IPS-15b (cell line): ENCODE measurements at regions not wholly inside any gene's neighbourhood (a gene's known extent, or its start where the extent isn't known, plus 50 kb on each side); places are given as distances from the start of the nearest gene placed in this dataset.

Source experiments
- H3K27me3 ChIP-seq: one replicate; pipeline ENCODE4 v1.6.1; 2013; ENCODE audit warnings: low read length; ENCODE audit not compliant: control insufficient read depth, insufficient read depth
- H3K36me3 ChIP-seq: one replicate; pipeline ENCODE4 v1.6.1; 2013; ENCODE audit warnings: low read length; ENCODE audit not compliant: control insufficient read depth, insufficient read depth
- H3K4me1 ChIP-seq: one replicate; pipeline ENCODE4 v1.6.1; 2013; ENCODE audit warnings: mild to moderate bottlenecking, low read length; ENCODE audit not compliant: control insufficient read depth, insufficient read depth
- H3K4me3 ChIP-seq: one replicate; pipeline ENCODE4 v1.5.1; 2013; ENCODE audit warnings: low read depth, low read length
- H3K9ac ChIP-seq: one replicate; pipeline ENCODE4 v1.6.1; 2013; ENCODE audit warnings: low read depth, mild to moderate bottlenecking, low read length
- H3K9me3 ChIP-seq: one replicate; pipeline ENCODE4 v1.6.1; 2013; ENCODE audit warnings: mild to moderate bottlenecking, low read length; ENCODE audit not compliant: control insufficient read depth, insufficient read depth

GRCh38 chr5:57839437-57840079 is 356.9 kb upstream of the ACTBL2 start:
- no peaks in the 10 kb centered on the region for H3K27me3 ChIP-seq
- peaks cover 20% of the 10 kb centered on the region for H3K4me1 ChIP-seq
- H3K9me3 ChIP-seq: no peaks in the 10 kb centered on the region
- H3K4me3 ChIP-seq: no peak overlapping the region
- H3K9ac ChIP-seq: no peak overlapping the region
- no peaks in the 10 kb centered on the region for H3K36me3 ChIP-seq

DNA sequence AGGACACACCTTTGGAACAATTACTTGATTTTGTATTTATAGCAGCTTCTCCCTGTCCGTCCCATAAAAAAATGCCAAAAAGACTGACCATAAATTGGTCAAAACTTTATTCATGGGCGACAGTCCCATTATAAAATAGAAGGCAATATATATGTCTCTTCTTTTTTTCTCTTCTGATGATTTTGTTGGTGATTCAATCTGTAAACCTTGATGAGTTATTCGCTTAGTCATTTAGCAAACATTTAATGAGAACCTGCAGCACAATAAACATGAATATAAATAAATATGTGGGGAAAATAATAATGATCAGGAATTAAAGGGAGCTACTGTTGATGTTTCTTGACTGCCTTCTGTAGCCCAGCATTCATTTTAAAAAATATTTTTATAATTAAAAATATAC is 356.4 kb upstream of the ACTBL2 start:
- Histone ChIP-seq H3K4me1 (peaks cover 20% of the 10 kb centered on the region), H3K4me3 (no peak overlapping the region), H3K27me3 (no peaks in the 10 kb centered on the region), H3K9ac (no peak overlapping the region), H3K36me3 (no peaks in the 10 kb centered on the region), H3K9me3 (no peaks in the 10 kb centered on the region)

DNA sequence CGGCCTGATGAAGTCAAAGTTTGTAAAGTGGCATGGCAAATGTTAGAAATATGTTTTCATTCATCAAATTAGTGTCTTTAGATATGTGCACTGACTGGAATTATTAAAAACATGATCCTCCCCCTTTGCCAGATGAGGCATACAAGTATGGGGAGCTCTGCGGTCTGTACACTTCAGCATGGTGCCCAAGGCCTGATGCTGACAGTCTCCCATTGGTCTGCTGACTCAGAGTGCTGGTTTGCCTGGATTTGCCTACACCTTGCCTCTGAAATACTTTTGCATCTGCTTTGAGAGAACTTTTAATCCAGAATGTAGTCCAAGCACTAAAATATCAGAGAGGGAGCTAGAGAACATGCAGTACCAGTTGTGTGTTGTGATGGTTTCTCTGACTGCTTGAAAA is 354.3 kb upstream of the ACTBL2 start:
- Histone ChIP-seq H3K36me3 (no peaks in the 10 kb centered on the region), H3K9me3 (no peaks in the 10 kb centered on the region), H3K4me1 (peaks cover 16% of the 10 kb centered on the region), H3K4me3 (no peak overlapping the region), H3K9ac (no peak overlapping the region), H3K27me3 (no peaks in the 10 kb centered on the region)

DNA sequence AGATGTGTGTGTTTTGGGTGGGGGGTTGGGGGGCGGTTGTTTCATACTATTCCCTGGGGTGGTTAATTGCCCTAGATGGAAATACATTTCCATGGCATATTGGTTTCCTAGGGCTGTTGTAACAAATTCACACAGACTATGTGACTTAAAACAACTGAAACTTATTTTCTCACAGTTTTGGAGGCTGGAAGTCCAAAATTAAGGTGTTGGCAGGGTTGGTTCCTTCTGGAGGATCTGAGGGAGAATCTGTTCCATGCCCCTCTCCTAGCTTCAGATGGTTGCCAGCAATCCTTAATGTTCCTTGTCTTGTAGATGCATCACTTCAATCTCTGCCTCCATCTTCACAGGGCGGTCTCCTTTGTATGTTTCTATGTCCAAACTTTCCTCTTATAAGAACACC is 353.7 kb upstream of the ACTBL2 start:
- Histone ChIP-seq H3K36me3 (no peaks in the 10 kb centered on the region), H3K9ac (no peak overlapping the region), H3K27me3 (no peaks in the 10 kb centered on the region), H3K9me3 (no peaks in the 10 kb centered on the region), H3K4me1 (peaks cover 10% of the 10 kb centered on the region), H3K4me3 (no peak overlapping the region)

- H3K9me3 ChIP-seq: no peaks in the 10 kb centered on the region
- H3K27me3 ChIP-seq: no peaks in the 10 kb centered on the region
- H3K4me3 ChIP-seq: no peak overlapping the region
- peak overlapping the region; percentile 17 for H3K9ac ChIP-seq
- peaks cover 4% of the 10 kb centered on the region for H3K4me1 ChIP-seq
- H3K36me3 ChIP-seq: no peaks in the 10 kb centered on the region
These were observed 352.4 kb upstream of the ACTBL2 start for GRCh38 chr5:57834829-57835608.

GRCh38 chr5:57833489-57833888 is 350.9 kb upstream of the ACTBL2 start:
- H3K4me3 ChIP-seq: no peak overlapping the region

GRCh38 chr5:57832875-57833274 is 350.3 kb upstream of the ACTBL2 start:
- H3K4me3 ChIP-seq: no peak overlapping the region
- no peak overlapping the region for H3K9ac ChIP-seq
- H3K4me1 ChIP-seq: peaks cover 4% of the 10 kb centered on the region
- H3K27me3 ChIP-seq: no peaks in the 10 kb centered on the region
- no peaks in the 10 kb centered on the region for H3K9me3 ChIP-seq
- H3K36me3 ChIP-seq: no peaks in the 10 kb centered on the region

More at GRCh38 chr5:57833489-57833888, 350.9 kb upstream of the ACTBL2 start:
- no peaks in the 10 kb centered on the region for H3K27me3 ChIP-seq
- no peaks in the 10 kb centered on the region for H3K36me3 ChIP-seq
- peaks cover 4% of the 10 kb centered on the region for H3K4me1 ChIP-seq
- no peak overlapping the region for H3K9ac ChIP-seq
- no peaks in the 10 kb centered on the region for H3K9me3 ChIP-seq

- no peak overlapping the region for H3K9ac ChIP-seq
- peaks cover 4% of the 10 kb centered on the region for H3K4me1 ChIP-seq
- H3K27me3 ChIP-seq: no peaks in the 10 kb centered on the region
- no peaks in the 10 kb centered on the region for H3K36me3 ChIP-seq
- H3K4me3 ChIP-seq: no peak overlapping the region
- no peaks in the 10 kb centered on the region for H3K9me3 ChIP-seq
These were observed 349.3 kb upstream of the ACTBL2 start for GRCh38 chr5:57831932-57832331.

DNA sequence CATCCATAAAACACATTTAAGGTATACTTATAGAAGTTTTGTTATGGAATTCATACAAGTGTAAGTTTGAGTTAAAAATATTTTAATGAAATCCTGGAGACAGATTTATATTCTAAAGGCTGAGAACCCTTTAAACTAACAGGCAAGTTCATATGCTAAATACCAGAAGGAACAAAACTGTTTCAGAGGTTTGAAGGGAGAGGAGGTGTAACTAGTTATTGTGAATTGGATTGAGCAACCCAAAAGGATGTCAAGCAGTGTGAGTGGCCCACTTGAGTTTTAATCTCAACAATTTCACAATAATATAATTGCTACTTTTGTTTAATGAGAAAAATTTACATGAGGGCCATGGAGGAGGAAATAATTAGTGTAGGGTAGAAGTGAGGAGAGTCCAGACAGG is 348.5 kb upstream of the ACTBL2 start:
- no peaks in the 10 kb centered on the region for H3K27me3 ChIP-seq
- no peak overlapping the region for H3K9ac ChIP-seq
- H3K9me3 ChIP-seq: no peaks in the 10 kb centered on the region
- H3K4me1 ChIP-seq: peaks cover 4% of the 10 kb centered on the region
- H3K36me3 ChIP-seq: no peaks in the 10 kb centered on the region
- no peak overlapping the region for H3K4me3 ChIP-seq

DNA sequence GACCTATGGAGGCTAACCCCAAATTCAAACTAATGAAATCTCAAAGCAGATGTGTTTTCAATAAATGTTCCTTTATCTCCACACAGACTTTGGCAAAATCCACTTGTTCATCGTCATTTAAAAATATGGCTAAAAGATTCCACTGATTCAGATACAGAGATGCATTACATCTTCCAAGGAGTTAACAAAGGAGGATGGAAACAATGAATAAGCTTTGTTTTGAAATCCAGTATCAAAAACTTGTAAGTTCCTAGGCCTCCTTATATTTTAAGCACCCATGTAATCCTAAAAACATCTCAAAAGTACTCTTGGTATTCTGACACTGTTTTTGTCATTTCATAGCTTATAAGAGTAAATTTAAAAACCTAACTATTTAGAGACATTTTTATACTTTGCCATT is 345.6 kb upstream of the ACTBL2 start:
- no peak overlapping the region for H3K4me3 ChIP-seq
- no peaks in the 10 kb centered on the region for H3K4me1 ChIP-seq
- no peaks in the 10 kb centered on the region for H3K36me3 ChIP-seq
- no peaks in the 10 kb centered on the region for H3K27me3 ChIP-seq
- H3K9ac ChIP-seq: no peak overlapping the region
- no peaks in the 10 kb centered on the region for H3K9me3 ChIP-seq

DNA sequence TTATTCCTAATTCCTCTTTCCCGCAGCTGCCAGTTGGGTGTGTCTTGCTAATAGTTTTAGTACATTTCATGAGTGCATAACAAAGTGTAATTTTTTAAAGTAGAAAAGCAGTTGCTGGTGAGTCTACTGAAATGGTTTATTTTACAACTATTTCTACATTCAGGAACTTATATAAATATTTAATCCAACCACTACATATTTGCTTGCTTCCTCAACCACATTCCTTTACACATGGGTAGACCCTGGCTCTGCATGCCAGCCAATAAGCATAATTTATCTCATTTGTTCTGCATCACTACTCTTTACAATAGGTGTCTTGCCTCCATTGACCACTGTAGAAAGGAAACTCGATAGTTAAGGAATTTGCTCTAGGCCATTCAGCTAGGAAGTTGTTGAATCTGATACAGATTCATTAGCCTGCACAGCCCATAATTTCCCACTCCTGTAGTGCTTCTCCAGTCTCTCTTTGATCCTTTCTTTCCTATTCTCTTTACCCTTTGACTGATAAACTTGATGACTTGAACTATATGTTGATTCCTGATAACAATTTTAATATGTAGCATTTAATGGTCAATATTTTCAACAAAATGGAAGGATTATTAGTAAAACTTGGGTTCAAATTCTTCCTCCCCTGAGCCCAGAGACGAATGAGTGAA is 342.5 kb upstream of the ACTBL2 start:
- H3K4me3 ChIP-seq: no peak overlapping the region
- H3K4me1 ChIP-seq: no peaks in the 10 kb centered on the region
- no peaks in the 10 kb centered on the region for H3K9me3 ChIP-seq
- no peaks in the 10 kb centered on the region for H3K36me3 ChIP-seq
- H3K27me3 ChIP-seq: no peaks in the 10 kb centered on the region
- H3K9ac ChIP-seq: no peak overlapping the region

GRCh38 chr5:57824623-57825022 is 342.0 kb upstream of the ACTBL2 start:
- Histone ChIP-seq H3K36me3 (no peaks in the 10 kb centered on the region), H3K4me3 (no peak overlapping the region)

More at GRCh38 chr5:57824623-57825022, 342.0 kb upstream of the ACTBL2 start:
- H3K4me1 ChIP-seq: no peaks in the 10 kb centered on the region
- H3K27me3 ChIP-seq: no peaks in the 10 kb centered on the region
- no peak overlapping the region for H3K9ac ChIP-seq
- H3K9me3 ChIP-seq: no peaks in the 10 kb centered on the region
